Smooth muscle cell of the brain vasculature (primary cell): ENCODE measurements at regions not wholly inside any gene's neighbourhood (a gene's known extent, or its start where the extent isn't known, plus 50 kb on each side); places are given as distances from the start of the nearest gene placed in this dataset.

ENCODE experiments used
- DNase-seq: peaks from one replicate; pipeline ENCODE4 v3.0.0-alpha.2; 2012; ENCODE audit warnings: low read depth, low spot score

GRCh38 chr13:26456650-26457049 lies 100.8 kb upstream of the WASF3 start:
- no peak for DNase-seq

- no peak for DNase-seq
These were observed 100.3 kb upstream of the WASF3 start for GRCh38 chr13:26457212-26457611.

- no peak for DNase-seq
These were observed 99.2 kb upstream of the WASF3 start for GRCh38 chr13:26458196-26458749.

- no peak for DNase-seq
These were observed 98.0 kb upstream of the WASF3 start for GRCh38 chr13:26459276-26460131.

- peak; percentile 26 for DNase-seq
These were observed 96.8 kb upstream of the WASF3 start for GRCh38 chr13:26460648-26461047.

GRCh38 chr13:26463296-26463695 lies 94.2 kb upstream of the WASF3 start:
- no peak for DNase-seq

GRCh38 chr13:26463848-26464247 lies 93.6 kb upstream of the WASF3 start:
- no peak for DNase-seq

- DNase-seq: no peak
These were observed 92.0 kb upstream of the WASF3 start for GRCh38 chr13:26465514-26465913.

- DNase-seq: no peak
These were observed 91.5 kb upstream of the WASF3 start for GRCh38 chr13:26465954-26466353.

GRCh38 chr13:26468265-26468801 lies 89.2 kb upstream of the WASF3 start:
- DNase-seq: no peak

GRCh38 chr13:26469602-26470001 lies 87.9 kb upstream of the WASF3 start:
- DNase-seq: no peak

GRCh38 chr13:26471807-26472206 lies 85.7 kb upstream of the WASF3 start:
- DNase-seq: no peak

GRCh38 chr13:26473571-26474230 lies 83.8 kb upstream of the WASF3 start:
- no peak for DNase-seq

GRCh38 chr13:26474286-26474685 lies 83.2 kb upstream of the WASF3 start:
- DNase-seq: no peak

GRCh38 chr13:26475176-26476110 lies 82.0 kb upstream of the WASF3 start:
- no peak for DNase-seq

GRCh38 chr13:26476111-26476781 lies 81.2 kb upstream of the WASF3 start:
- no peak for DNase-seq

- DNase-seq: no peak
These were observed 80.7 kb upstream of the WASF3 start for GRCh38 chr13:26476782-26477142.

GRCh38 chr13:26477681-26478080 lies 79.8 kb upstream of the WASF3 start:
- no peak for DNase-seq

- DNase-seq: no peak
These were observed 77.1 kb upstream of the WASF3 start for GRCh38 chr13:26480246-26480855.

GRCh38 chr13:26482451-26483197 lies 74.9 kb upstream of the WASF3 start:
- DNase-seq: peak; percentile 40
